ENCODE measurements at regions not wholly inside any gene's neighbourhood (a gene's known extent, or its start where the extent isn't known, plus 50 kb on each side); places are given as distances from the start of the nearest gene placed in this dataset.

DNA sequence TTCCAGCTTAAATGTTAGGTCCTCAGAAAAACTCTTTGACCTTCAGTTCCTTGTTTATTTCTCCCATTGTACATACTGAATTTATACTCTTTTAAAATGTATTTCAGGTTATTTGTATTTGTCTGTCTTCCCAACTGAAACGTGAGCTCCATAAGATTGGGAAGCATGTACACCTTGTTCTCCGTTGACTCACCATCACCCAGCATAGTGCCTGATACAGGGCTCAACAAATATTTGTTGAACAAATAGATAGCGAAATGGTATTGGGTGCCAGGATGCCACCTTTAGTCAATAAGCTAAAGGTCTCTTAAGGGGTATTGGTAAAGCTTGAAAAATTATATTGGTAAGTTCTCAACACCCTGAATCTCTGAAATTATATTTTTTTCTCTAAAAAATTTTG lies 1841.3 kb upstream of the CELF4 start:
- no peak for DNase-seq (ENCODE audit: low read depth in 2 of 2)

DNA sequence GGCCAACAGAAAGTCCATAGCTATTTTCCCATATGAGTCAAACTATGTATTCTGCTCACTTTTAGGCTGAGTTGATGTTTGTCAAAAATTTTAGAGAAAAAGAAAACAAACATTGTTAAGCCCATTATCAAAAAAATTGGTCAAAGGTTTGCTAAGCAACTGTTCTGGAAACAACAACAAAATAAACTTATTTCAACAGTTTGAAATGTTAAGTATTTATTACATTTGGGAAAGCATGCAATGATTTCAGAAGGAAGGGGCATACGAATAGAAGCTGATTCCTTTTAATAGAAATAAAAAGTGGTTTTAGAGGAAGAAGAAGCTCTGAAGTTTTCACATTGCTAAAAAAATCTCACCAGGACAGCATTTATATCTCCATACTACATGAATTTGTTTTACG lies 1837.5 kb upstream of the CELF4 start:
- DNase-seq (ENCODE audit: low read depth in 2 of 2): no peak

DNA sequence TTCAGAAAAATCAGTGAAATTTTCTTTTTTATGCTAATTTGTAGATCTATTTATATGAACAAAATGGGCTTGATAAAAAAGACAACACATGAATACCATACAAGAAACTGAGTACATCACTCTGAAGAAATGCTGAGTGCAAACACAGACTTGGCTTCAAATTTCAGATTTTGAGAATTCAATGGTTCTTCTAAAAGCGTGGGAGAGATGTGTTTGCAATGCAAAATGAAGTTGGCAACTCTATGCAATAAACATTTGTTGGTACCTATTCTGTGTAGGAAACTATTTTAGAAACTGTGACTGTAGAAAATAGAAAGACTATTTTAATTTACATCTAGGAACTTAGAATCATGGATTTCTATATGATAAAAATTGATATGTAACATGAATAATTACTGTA lies 1834.1 kb upstream of the CELF4 start:
- no peak for DNase-seq (ENCODE audit: low read depth in 2 of 2)

DNA sequence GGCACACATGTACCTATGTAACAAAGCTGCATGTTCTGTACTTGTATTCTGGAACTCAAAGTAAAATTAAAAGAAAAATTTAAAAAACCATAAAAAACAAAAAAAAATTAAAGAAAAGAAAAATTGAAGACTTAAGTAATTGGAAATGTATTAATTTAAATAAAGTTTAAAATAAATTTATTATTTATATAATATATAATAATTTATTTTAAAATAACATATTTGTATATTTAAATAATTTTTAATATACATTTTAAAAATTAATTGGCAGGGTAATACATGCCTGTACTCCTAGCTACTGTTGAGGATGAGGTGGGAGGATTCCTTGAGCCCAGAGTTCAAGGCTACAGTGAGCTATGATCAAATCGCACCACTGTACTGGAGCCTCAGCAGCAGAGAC lies 1830.6 kb upstream of the CELF4 start:
- no peak for DNase-seq (ENCODE audit: low read depth in 2 of 2)

DNA sequence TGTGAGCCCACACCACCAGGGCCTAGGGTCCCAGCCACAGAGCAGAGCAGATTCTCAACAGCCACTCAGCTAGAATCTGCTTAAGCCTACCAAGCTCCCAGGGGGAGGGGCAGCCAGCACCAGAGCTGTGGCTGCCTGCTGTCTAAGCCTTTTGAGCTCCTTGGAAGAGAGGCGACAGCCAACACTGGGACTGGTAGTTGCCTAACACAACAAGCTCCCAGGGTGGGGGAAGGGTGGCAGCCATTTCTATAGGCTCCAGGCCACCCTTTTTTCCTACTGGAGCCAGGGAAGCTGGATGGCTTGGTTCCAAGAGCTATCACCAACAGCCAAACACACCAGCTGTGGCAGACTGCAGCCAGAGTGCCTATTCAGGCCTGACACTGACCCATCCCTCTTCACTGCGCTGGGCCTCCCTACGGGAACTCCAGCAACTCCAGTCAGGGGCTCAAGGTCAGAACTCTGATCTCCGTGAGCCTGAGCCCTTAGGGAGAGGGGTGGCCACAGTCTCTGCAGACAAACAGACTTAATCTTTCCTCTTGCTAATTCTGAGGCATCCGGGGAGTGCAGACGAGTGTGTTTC lies 1824.3 kb upstream of the CELF4 start:
- DNase-seq (ENCODE audit: low read depth in 2 of 2): no peak

DNA sequence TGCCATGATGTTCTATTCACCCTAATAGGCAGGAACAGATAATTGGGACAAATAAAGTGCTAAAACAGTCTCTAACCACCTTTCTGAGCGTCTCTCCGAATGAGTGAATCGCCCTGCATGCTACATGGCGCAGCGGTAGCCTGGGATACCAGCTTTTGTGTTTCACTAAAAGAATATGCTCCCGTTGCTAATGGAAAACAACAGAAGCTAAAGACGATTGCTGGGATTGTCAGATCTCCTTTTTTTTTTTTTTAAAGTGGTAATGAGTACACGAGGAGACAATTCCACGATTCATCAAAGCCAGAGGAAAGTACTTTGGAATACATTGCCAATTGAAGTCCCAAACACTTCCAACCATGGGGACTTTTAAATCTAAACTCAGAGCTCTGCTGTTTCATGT lies 1815.3 kb upstream of the CELF4 start:
- no peak for DNase-seq (ENCODE audit: low read depth in 2 of 2)

DNA sequence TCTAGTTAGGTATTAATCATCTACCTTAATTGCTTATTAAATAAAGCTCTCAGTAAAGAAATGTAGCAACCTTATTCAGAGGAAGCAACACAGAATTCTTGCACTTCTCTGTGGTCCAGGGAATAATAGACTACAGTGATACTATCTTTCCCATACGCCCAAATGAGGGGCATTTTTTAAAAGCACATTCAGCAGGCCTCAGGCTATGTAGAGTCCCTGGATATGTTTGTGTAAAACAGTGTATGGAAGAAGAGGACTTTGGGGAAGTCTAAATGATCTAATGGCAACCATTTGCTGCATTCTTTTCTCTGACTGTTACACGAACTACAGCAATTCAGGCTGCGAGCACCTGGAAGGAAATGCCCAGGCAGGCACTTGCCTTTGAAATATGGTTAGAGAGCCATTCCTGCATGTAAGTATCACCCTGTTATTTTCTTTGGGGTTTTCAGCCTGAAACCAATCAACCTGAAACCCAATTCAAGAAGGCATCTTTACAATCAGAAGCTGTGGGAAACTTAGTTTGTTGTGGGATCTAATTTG lies 1814.7 kb upstream of the CELF4 start:
- no peak for DNase-seq (ENCODE audit: low read depth in 2 of 2)

DNA sequence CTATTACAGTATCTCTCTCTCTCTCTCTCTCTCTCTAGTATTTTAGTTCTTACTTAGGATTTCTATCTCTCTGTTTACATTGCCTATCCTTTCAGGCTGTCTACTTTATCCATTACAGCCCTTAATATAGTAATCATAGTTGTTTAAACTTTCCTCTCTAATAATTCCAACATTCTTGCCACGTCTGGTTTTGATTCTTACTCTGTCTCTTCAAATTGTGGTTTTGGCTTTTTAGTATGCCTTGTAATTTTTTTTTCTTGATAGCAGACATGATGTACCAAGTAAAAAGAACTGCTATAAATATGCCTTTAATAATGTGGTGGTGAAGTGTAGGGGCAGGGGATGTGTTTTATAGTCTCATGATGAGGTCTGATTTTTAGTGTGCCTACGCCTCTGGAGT lies 1809.5 kb upstream of the CELF4 start:
- DNase-seq (ENCODE audit: low read depth in 2 of 2): no peak

DNA sequence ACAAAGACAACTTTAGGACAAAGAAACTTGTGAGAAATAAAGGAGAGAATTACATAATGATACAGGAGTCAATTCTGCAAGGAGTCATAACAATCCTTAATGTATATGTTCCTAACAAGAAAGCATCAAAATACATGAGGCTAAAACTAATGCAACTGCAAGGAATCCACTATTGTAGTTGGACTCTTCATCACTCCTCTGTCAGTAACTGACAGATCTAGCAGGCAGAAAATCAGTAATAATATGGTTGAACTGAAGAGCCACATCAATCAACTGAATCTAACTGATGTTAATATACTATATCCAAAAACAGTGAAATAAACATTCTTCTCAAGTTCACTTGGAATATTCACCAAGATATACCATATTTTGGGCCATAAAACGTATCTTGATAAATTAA lies 1806.4 kb upstream of the CELF4 start:
- DNase-seq (ENCODE audit: low read depth in 2 of 2): no peak

DNA sequence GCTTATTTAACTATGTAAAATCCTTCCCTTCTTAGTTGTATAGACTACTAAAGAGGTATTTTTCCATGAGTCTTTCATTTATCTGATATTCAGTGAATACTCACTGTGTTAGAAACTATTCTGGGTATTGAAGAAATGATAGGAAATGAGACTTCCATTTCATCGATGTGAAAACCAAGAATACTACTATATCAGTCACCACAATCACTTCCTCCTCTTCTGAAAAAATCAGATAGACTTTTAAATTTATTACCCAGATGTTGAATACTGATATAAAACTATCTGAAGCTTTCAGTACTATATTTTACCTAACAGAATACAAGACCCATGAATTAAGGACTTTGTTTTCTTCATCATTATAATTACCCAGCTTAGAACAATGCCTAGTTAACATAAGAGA lies 1801.1 kb upstream of the CELF4 start:
- no peak for DNase-seq (ENCODE audit: low read depth in 2 of 2)

DNA sequence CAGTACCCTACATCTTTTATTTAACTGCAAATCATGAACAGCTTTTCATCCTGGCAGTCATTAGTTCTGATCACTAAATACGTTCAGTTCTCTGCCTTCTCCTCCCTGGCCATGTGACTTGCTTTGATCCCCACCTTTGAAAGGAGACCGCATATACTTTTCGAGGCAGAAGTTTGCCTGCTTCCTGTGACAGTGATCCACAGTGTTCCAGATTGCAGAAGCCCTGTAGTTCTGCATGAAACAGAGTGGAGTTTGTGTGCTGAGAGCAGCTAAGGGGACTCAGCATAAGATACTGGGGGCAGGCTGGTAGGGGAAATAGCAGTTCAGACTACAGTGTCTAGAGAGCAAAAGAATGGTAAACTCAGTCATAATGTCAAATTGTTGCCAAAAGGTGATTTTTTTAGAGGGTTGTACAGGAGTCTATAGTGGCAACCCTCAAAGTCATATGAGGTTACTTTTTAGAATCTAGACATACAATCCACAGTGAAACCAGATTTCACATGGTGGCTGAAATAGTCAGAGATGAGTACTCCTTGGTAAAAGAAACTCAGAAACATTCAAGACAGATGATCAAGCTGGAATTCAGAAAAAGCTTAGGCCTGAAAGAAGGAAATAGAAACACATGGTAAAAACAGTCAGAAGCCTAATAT lies 1800.4 kb upstream of the CELF4 start:
- DNase-seq (ENCODE audit: low read depth in 2 of 2): no peak

DNA sequence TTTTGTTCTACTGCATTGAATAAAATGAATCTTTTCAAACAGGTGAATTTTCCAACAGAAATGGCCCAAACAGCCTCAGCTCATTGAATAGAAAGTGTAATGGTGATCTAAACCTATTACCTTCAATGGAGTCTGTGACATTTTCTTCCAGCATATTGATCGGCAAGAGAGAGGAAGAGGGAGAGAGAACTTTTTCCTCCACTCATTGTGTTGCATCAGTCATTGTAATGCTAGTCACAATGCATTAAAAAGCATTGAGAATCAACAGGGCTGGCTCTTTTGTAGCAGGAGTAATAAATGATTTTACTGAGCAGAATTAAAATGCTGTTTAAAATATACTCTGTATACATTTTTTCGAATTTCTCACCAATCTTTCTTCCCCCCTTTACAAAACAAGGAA lies 1794.5 kb upstream of the CELF4 start:
- DNase-seq (ENCODE audit: low read depth in 2 of 2): no peak

DNA sequence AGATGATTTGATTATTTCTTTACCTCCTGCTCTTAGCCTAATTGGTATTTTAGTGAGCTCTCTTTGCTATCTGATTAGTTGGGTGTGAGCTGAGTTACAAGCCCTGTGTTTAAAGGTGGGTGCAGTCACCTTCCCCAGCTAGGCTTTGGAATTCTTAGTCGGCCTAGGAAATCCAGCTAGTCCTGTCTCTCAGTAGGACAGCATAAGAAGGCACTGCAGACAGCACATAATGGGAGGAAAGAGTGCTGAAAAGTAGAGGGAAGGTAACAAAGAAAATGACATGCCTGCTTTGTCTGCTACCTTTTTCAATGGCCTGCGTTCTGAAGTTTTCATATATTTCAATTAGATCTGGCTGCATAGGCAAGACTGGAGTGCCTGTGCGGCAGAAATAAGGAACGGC lies 1794.0 kb upstream of the CELF4 start:
- no peak for DNase-seq (ENCODE audit: low read depth in 2 of 2)

DNA sequence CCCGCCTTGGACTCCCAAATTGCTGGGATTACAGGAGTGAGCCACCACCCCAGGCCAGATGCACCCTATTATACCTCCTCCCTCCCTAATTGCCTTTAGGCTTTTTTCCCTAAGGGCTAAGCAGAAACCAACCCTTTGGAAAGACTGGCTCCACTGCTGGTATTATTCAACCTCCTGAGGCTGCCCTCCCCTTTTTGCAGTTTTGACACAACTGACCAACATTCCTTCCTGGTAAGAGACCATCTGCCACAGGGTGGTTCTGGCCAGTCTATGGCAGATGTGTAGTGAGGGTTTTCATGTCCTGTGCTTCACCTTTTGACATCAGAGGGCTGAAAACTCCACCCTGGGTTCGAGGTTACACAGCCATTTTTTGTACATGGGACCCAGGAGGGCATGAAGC lies 1785.3 kb upstream of the CELF4 start:
- no peak for DNase-seq (ENCODE audit: low read depth in 2 of 2)

DNA sequence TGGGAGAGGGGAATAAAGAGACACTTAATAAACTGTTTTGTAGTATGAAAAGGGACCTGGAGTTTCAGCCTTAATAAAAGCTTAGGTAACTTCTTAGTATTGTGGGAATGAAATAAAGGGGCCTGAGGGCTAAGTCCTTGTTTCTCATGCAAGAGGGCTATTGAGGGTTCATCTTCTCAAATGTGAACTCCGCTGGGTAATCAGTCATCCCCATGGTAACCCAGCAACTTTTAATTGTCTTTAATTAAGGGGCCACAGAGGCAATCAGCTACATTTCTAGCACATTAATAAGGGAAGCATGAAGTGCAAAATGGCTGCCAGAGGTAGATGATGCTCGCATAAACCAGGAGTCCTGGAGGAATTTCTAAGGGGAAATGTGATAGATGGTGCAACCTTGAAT lies 1784.2 kb upstream of the CELF4 start:
- no peak for DNase-seq (ENCODE audit: low read depth in 2 of 2)

DNA sequence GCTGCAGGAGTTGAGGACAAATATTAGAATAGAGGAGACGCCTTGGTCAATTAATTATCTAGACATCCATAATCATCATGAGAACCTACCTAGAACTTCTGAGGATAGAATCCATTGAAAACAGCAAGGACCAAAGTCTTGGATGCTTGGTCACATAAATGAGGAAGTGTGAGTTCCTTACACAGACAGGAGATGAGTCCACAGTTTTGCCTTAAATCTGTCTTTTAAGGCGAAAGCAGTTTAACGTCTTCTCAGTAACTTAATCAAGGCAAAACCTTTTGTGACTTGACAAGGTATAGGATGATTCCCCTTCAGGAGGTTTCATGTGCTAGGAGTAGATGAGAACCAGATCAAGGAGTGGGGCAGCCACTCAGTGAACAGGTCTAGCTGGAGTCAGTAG lies 1783.2 kb upstream of the CELF4 start:
- no peak for DNase-seq (ENCODE audit: low read depth in 2 of 2)

DNA sequence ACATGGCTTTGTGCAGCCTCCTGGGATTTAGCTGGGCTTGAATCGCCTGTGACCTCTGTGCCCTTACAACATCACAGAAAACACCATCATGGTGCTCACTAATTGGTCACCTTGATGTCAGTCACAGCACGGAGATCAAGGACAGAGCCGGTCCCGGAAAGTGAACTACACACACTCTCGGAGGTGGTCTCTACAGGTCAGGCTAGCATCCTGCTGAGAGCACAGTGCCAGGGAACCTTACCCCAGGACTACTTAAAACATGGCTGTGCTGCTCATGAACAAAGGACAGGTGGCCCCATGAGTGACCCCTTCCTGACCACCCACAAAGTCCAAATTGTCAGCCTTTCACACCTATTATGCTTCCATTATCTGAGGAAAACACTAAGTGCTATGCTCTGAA lies 1782.1 kb upstream of the CELF4 start:
- DNase-seq (ENCODE audit: low read depth in 2 of 2): no peak

DNA sequence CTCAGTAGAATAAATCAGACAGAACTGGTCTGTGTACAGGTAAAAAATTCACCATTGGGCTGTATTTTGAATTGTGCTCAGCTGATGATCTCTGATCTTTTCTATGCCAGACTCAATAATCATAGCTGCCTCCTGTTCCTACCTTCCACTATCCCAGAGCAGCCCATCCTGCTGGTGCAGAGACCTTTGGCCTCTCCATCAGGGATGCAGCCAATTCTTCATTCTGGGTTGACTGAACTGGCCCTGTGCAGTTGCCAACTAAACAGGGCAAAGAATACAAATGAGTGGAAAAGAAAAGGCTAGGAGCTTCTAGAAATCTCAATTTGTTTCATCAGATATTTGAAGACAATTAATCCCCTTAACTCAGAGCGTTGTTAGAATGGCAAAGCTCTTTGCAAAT lies 1781.3 kb upstream of the CELF4 start:
- no peak for DNase-seq (ENCODE audit: low read depth in 2 of 2)

DNA sequence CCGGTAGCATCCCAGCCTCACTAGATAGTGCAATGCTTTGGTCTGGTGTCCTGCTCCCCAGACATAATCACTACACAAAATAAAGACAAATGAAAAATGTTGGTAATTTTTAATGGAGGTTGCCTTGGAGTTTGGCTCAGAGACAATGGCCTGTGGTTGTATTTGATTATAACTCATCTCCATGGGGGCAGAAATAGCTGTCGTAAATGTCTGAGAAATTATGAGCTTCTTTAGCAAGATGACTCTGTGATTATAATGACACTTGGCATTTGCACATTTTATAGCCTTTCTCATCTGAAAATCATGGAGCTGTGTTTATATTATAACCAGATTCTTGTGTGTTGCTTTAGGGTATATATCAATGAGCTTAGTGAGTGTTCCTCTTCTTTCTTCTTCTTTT lies 1779.7 kb upstream of the CELF4 start:
- no peak for DNase-seq (ENCODE audit: low read depth in 2 of 2)

DNA sequence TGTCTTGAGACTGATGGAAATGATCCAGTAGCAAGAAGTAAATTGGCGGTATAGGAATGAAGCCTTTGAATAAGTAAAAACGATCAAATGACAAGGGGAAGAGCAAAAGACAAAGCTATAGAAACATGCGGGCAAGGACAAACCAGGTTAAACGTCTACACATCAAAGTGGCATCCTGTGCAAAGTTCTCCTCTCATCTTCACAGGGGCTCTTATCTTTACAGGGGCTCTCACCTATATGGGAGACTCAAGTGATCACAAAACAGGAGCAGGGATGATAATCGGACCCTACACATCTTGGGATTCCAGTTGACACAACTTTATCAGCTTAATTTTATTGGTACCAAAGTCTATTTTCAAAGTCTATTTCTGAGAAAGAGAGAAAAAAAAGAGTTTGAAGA lies 1778.9 kb upstream of the CELF4 start:
- no peak for DNase-seq (ENCODE audit: low read depth in 2 of 2)

DNA sequence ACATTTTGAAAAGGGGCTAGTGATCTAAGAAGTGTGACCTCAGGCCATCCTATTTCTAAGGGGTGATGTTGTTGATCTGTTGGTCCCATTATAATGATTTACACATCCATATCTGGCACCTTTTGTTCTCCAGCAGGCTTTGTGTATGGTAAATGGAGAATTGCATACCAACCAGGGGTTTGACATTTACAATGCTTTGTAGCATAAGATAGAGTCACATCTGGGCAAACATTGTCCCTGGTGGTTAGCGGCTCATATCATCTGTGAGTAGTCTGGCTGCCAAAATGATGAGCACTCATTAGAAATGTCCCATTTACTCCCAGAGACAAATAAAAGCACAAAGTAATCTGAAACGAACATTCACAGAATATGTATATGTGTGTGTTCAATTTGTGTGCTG lies 1775.5 kb upstream of the CELF4 start:
- DNase-seq (ENCODE audit: low read depth in 2 of 2): no peak

DNA sequence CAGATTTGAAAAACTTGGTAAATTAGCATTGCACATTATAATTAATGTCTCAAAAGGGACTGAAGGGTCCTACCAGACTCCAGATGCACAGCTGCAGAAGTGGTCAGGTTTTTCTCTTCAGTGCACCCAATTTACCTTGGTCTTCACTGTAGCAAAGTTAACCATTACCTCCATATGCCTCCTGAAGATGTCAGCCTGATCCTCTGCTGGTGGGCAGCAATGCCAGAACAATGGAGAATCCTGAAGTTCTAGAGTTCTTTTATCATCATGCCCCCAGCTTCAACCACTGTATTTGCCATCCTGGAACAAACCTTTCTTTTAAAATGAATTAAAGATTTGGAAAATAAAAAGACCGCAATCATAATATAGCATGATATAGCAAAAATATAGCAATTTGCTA lies 1774.8 kb upstream of the CELF4 start:
- DNase-seq (ENCODE audit: low read depth in 2 of 2): no peak

DNA sequence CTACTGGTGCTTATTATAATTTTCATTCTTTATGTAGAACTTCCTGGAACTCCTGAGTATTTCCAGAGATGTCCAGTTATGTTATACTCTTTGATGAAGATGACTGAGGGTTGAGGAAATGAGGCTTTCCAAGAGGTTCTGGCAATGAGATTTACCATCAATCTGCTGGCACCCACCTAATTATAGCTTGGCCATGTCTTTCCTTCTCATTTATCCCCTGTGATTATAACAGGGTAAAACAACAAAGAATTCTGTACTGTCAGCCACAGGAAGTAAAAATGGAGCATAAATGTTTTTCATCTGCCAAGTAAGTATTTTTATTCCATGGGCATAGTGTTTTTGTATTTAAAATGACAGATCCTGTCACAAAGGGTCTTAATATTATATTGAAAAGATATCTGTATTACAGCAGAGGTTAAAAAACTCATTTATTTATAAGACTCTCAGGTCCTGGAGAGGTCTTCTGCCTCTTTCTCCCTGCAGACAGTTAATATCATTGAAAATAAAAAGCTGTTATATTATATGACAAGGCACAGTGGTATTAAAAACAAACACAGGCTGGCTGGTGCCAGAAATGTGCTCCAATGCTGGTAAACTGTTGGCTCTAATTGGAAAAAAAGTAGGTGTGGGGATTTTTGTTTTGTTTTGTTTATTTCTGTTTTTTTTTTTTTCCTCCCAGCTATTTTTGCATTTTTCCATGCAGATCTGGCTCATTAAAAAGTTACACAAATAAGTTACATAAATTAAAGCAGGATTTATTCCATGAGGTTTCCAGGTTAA lies 1764.1 kb upstream of the CELF4 start:
- no peak for DNase-seq (ENCODE audit: low read depth in 2 of 2)
